ENCODE measurements at regions not wholly inside any gene's neighbourhood (a gene's known extent, or its start where the extent isn't known, plus 50 kb on each side); places are given as distances from the start of the nearest gene placed in this dataset.

DNA sequence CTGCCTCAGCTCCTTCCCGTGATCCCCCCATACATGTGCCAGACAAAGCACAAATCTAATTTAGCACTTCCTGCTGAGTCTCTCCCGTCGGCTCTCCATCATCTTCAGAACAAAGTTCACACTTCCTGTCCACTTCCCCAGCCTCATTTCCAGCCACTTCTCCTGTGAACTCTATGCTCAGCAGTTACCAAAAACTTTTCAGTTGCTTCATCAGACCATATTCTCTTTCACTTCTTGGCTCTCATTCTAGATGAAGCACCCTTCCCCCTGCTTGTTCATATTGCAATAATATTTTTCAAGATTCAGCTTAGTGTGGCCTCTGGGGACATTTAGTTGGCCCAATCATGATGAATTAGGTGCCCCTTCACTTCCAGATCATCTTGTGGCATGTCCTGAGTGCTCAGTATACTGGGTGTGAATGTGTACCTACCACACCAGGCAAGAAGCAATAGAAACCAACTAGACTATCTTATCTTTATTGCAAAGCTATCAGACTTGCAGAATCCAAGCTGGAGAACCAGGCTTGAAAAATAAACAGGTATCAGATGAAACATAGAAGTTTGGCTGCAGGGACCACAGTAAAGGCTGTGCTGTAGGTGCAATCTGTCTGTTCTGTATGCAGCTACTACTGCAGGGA lies 115.8 kb downstream of the NXPE2 start:
- H4K20me1 ChIP-seq (ENCODE audit: control insufficient read depth, extremely low read depth, insufficient read depth, low read length): no peaks in the 10 kb centered on the region
- H3K9ac ChIP-seq (ENCODE audit: control insufficient read depth, extremely low read depth, insufficient read depth, low read length): no peak overlapping the region
- DNase-seq (ENCODE audit: low read depth, low spot score) (no peak), FAIRE-seq (no peak)
- H3K4me1 ChIP-seq (ENCODE audit: control insufficient read depth, extremely low read depth, insufficient read depth, low read length): no peaks in the 10 kb centered on the region
- TF ChIP-seq, protein P1, sequence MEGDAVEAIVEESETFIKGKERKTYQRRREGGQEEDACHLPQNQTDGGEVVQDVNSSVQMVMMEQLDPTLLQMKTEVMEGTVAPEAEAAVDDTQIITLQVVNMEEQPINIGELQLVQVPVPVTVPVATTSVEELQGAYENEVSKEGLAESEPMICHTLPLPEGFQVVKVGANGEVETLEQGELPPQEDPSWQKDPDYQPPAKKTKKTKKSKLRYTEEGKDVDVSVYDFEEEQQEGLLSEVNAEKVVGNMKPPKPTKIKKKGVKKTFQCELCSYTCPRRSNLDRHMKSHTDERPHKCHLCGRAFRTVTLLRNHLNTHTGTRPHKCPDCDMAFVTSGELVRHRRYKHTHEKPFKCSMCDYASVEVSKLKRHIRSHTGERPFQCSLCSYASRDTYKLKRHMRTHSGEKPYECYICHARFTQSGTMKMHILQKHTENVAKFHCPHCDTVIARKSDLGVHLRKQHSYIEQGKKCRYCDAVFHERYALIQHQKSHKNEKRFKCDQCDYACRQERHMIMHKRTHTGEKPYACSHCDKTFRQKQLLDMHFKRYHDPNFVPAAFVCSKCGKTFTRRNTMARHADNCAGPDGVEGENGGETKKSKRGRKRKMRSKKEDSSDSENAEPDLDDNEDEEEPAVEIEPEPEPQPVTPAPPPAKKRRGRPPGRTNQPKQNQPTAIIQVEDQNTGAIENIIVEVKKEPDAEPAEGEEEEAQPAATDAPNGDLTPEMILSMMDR (optimal IDR thresholded peaks at IDR 0.05 in 1 of 3, IDR thresholded peaks at IDR 0.05 in 1 of 3, conservative IDR thresholded peaks at IDR 0.05 in 1 of 3; ENCODE audit: extremely low read depth in 1 of 3, insufficient read depth in 2 of 3, low read length in 3 of 3): no peak
- TF ChIP-seq EZH2 (IDR thresholded peaks at IDR 0.05; ENCODE audit: low read length): no peak
- no peaks in the 10 kb centered on the region for H3K36me3 ChIP-seq (ENCODE audit: control insufficient read depth in 2 of 2, extremely low read depth in 1 of 2, insufficient read depth in 2 of 2, low read length in 2 of 2)
- H3K9me3 ChIP-seq (ENCODE audit: control insufficient read depth, low read depth, low read length): no peaks in the 10 kb centered on the region
- no peak overlapping the region for H3K4me2 ChIP-seq (ENCODE audit: control insufficient read depth, extremely low read depth, insufficient read depth, low read depth, low read length)
- no peaks in the 10 kb centered on the region for H3K79me2 ChIP-seq (ENCODE audit: control insufficient read depth, insufficient read depth, low read length)
- no peak overlapping the region for H3K4me3 ChIP-seq (ENCODE audit: control insufficient read depth in 2 of 3, extremely low read depth in 1 of 3, insufficient read depth in 2 of 3, low read depth in 1 of 3, low read length in 3 of 3)
- H3K27ac ChIP-seq (ENCODE audit: control insufficient read depth, insufficient read depth, low read length): no peak overlapping the region
- H3K27me3 ChIP-seq (ENCODE audit: control insufficient read depth, extremely low read depth, insufficient read depth, low read length): no peaks in the 10 kb centered on the region
- no peak overlapping the region for H2AFZ ChIP-seq (ENCODE audit: control insufficient read depth, low read length)
- no peaks in the 10 kb centered on the region for H3K9me1 ChIP-seq (ENCODE audit: control insufficient read depth, extremely low read depth, insufficient read depth, low read length)
- dilution Hi-C loops (cut with MboI; ENCODE audit: extremely low pct_ligation_motif_present, low sequenced_read_pairs): no loop called here

DNA sequence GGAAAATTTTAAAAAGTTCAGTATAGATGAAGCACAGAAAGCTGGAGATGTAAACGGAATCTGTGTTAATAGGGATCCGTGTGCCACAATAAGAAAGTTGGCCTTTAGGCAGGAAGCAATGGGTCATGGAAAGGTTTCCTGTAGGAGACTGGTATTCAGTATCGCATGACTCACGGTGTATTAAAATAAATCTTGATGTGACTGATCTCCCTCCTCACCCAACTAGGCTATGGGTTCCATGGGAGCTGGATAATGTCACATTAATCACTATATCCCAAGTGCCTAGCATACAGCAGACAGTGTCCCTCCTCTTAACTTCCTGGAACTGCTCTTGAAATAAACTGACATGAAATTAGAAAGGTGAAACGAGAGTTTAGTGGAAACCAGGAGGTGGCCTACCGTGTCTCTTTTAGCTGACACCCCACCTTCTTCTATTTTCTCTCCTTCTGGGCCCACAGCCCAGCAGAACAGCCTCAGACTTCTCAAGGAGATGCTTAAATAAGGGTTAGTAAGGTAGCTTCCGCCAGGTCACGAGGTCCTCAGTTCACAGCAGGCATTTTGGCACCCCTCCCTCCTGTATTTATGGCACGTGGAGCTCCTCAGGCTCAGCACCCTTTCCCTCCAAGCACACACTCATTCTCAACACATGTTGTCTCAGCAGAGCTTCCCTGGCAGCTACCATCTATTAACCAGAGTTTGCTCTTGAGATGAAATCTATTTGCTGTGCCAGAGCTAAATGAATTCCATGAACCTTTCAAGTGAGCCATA lies 118.8 kb downstream of the NXPE2 start:
- H3K4me1 ChIP-seq (ENCODE audit: control insufficient read depth, extremely low read depth, insufficient read depth, low read length): no peaks in the 10 kb centered on the region
- H3K4me3 ChIP-seq (ENCODE audit: control insufficient read depth in 2 of 3, extremely low read depth in 1 of 3, insufficient read depth in 2 of 3, low read depth in 1 of 3, low read length in 3 of 3): no peak overlapping the region
- dilution Hi-C loops (cut with MboI; ENCODE audit: extremely low pct_ligation_motif_present, low sequenced_read_pairs): no loop called here
- H4K20me1 ChIP-seq (ENCODE audit: control insufficient read depth, extremely low read depth, insufficient read depth, low read length): no peaks in the 10 kb centered on the region
- FAIRE-seq (no peak), DNase-seq (ENCODE audit: low read depth, low spot score) (no peak)
- no peaks in the 10 kb centered on the region for H3K9me3 ChIP-seq (ENCODE audit: control insufficient read depth, low read depth, low read length)
- no peaks in the 10 kb centered on the region for H3K79me2 ChIP-seq (ENCODE audit: control insufficient read depth, insufficient read depth, low read length)
- H3K9ac ChIP-seq (ENCODE audit: control insufficient read depth, extremely low read depth, insufficient read depth, low read length): no peak overlapping the region
- H3K9me1 ChIP-seq (ENCODE audit: control insufficient read depth, extremely low read depth, insufficient read depth, low read length): no peaks in the 10 kb centered on the region
- H2AFZ ChIP-seq (ENCODE audit: control insufficient read depth, low read length): no peak overlapping the region
- no peaks in the 10 kb centered on the region for H3K27me3 ChIP-seq (ENCODE audit: control insufficient read depth, extremely low read depth, insufficient read depth, low read length)
- no peaks in the 10 kb centered on the region for H3K36me3 ChIP-seq (ENCODE audit: control insufficient read depth in 2 of 2, extremely low read depth in 1 of 2, insufficient read depth in 2 of 2, low read length in 2 of 2)
- no peak overlapping the region for H3K27ac ChIP-seq (ENCODE audit: control insufficient read depth, insufficient read depth, low read length)
- TF ChIP-seq, protein P1 (optimal IDR thresholded peaks at IDR 0.05 in 1 of 3, IDR thresholded peaks at IDR 0.05 in 1 of 3, conservative IDR thresholded peaks at IDR 0.05 in 1 of 3; ENCODE audit: extremely low read depth in 1 of 3, insufficient read depth in 2 of 3, low read length in 3 of 3): no peak
- TF ChIP-seq EZH2 (IDR thresholded peaks at IDR 0.05; ENCODE audit: low read length): no peak
- H3K4me2 ChIP-seq (ENCODE audit: control insufficient read depth, extremely low read depth, insufficient read depth, low read depth, low read length): no peak overlapping the region

Measured in keratinocyte (primary cell).